ENCODE measurements at regions not wholly inside any gene's neighbourhood (a gene's known extent, or its start where the extent isn't known, plus 50 kb on each side); places are given as distances from the start of the nearest gene placed in this dataset.

GRCh38 chr2:85954590-85955458, 66.0 kb upstream of the ST3GAL5 start:
- Histone ChIP-seq H3K4me1 (ENCODE audit: control insufficient read depth in 1 of 2, insufficient read depth in 2 of 2, low read length in 2 of 2) (no peaks in the 10 kb centered on the region), H3K79me2 (ENCODE audit: insufficient read depth, low read length) (no peaks in the 10 kb centered on the region), H2AFZ (ENCODE audit: low read depth, low read length, poor library complexity, severe bottlenecking) (no peak overlapping the region), H3K9me2 (ENCODE audit: insufficient read depth) (no peaks in the 10 kb centered on the region), H3K4me3 (replicated peaks in 1 of 2; ENCODE audit: low read depth in 1 of 2, low read length in 2 of 2) (no peak overlapping the region), H3K36me3 (ENCODE audit: control insufficient read depth in 1 of 2, insufficient read depth in 2 of 2, low read length in 2 of 2) (no peaks in the 10 kb centered on the region), H3K27ac (ENCODE audit: low read depth, low read length) (no peak overlapping the region), H3K9me3 (ENCODE audit: control insufficient read depth in 1 of 2, insufficient read depth in 1 of 2, low read depth in 1 of 2, low read length in 2 of 2) (no peaks in the 10 kb centered on the region), H3K9ac (ENCODE audit: low read length) (no peak overlapping the region), H3K27me3 (ENCODE audit: insufficient read depth, low read length) (no peaks in the 10 kb centered on the region), H4K20me1 (ENCODE audit: insufficient read depth) (no peaks in the 10 kb centered on the region), H3K4me2 (ENCODE audit: low read length) (no peak overlapping the region)
- CTCF ChIA-PET, result no interaction called here
- BruUV-seq (replicated peaks), result no TSS peak
- intact Hi-C loops (cut with micrococcal nuclease), result no loop called here
- DNase-seq (ENCODE audit: low read depth, low spot score) (no peak), ATAC-seq (no peak)
- POLR2A ChIA-PET, result no interaction called here
- TF ChIP-seq JUND (IDR thresholded peaks at IDR 0.05), result no peak
- no peak for TF ChIP-seq CTCF (IDR thresholded peaks at IDR 0.05 in 2 of 3, conservative IDR thresholded peaks at IDR 0.05 in 1 of 3; ENCODE audit: borderline replicate concordance in 1 of 3, insufficient read depth in 1 of 3, low read depth in 2 of 3, low read length in 2 of 3)
- TF ChIP-seq TCF7L2 (IDR thresholded peaks at IDR 0.05; ENCODE audit: borderline replicate concordance, extremely low read depth, insufficient read depth, insufficient read length), result no peak
- no peak for TF ChIP-seq ELF1 (IDR thresholded peaks at IDR 0.05; ENCODE audit: borderline replicate concordance, low read depth)
- TF ChIP-seq CEBPB (IDR thresholded peaks at IDR 0.05; ENCODE audit: low read depth), result no peak
- no peak for TF ChIP-seq POLR2AphosphoS5 (IDR thresholded peaks at IDR 0.05; ENCODE audit: low read depth, low read length)
- no peak for TF ChIP-seq RAD21 (IDR thresholded peaks at IDR 0.05; ENCODE audit: low read depth)
- TF ChIP-seq ZBTB33 (IDR thresholded peaks at IDR 0.05; ENCODE audit: extremely low read depth, insufficient replicate concordance, low read length), result no peak
- TF ChIP-seq ZFX (IDR thresholded peaks at IDR 0.05), result no peak
- no peak for TF ChIP-seq MAX (IDR thresholded peaks at IDR 0.05)
- TF ChIP-seq EGR1 (IDR thresholded peaks at IDR 0.05; ENCODE audit: low read depth), result no peak
- TF ChIP-seq SP1 (IDR thresholded peaks at IDR 0.05; ENCODE audit: low read depth), result no peak
- no peak for TF ChIP-seq YY1 (IDR thresholded peaks at IDR 0.05; ENCODE audit: extremely low read depth, insufficient replicate concordance, low read depth, low read length)
- no peak for TF ChIP-seq REST (IDR thresholded peaks at IDR 0.05; ENCODE audit: low read depth)
- TF ChIP-seq EZH2 (IDR thresholded peaks at IDR 0.05), result no peak
- no peak for TF ChIP-seq ZNF274 (IDR thresholded peaks at IDR 0.05; ENCODE audit: low read depth, low read length)
- TF ChIP-seq SRF (IDR thresholded peaks at IDR 0.05; ENCODE audit: low read depth), result no peak
- TF ChIP-seq EZH2phosphoT487 (IDR thresholded peaks at IDR 0.05; ENCODE audit: borderline replicate concordance), result no peak
- no peak for TF ChIP-seq CBX3 (IDR thresholded peaks at IDR 0.05; ENCODE audit: low read depth)
- TF ChIP-seq FOSL1 (IDR thresholded peaks at IDR 0.05; ENCODE audit: low read depth), result no peak
- RAD21 ChIA-PET (ENCODE audit: low non-redundant PET in 1 of 2, low total read pairs in 2 of 2, uncharacterized antibody in 2 of 2, unreplicated experiment in 2 of 2), result no interaction called here

Data from HCT116 (cell line).